GM19035 (cell line): ENCODE measurements at regions not wholly inside any gene's neighbourhood (a gene's known extent, or its start where the extent isn't known, plus 50 kb on each side); places are given as distances from the start of the nearest gene placed in this dataset.
A peak's percentile ranks its signal among the peaks of the same experiment; 100 is the strongest.

Experiments
- ATAC-seq: cut with Tn5 transposase; IDR thresholded peaks from one replicate; pipeline ENCODE4 v1.9.1; 2021; ENCODE audit not compliant: unreplicated experiment

GRCh38 chr5:42898760-42899159 lies 87.1 kb upstream of the SELENOP start:
- ATAC-seq = no peak

GRCh38 chr5:42896523-42896922 lies 84.8 kb upstream of the SELENOP start:
- no peak for ATAC-seq

GRCh38 chr5:42894057-42894456 lies 82.4 kb upstream of the SELENOP start:
- ATAC-seq = no peak

- ATAC-seq = peak; percentile 95
Observed at GRCh38 chr5:42889311-42889933, 77.7 kb upstream of the SELENOP start.

- ATAC-seq = no peak
Observed at GRCh38 chr5:42888771-42889170, 77.1 kb upstream of the SELENOP start.

- ATAC-seq = no peak
Observed at GRCh38 chr5:42887575-42887974, 75.9 kb upstream of the SELENOP start.

- ATAC-seq = no peak
Observed at GRCh38 chr5:42887097-42887496, 75.4 kb upstream of the SELENOP start.

GRCh38 chr5:42886635-42887034 lies 74.9 kb upstream of the SELENOP start:
- ATAC-seq = no peak

- ATAC-seq = no peak
Observed at GRCh38 chr5:42884326-42884725, 72.6 kb upstream of the SELENOP start.

GRCh38 chr5:42881416-42882117 lies 69.9 kb upstream of the SELENOP start:
- ATAC-seq = no peak

GRCh38 chr5:42880496-42881150 lies 68.9 kb upstream of the SELENOP start:
- no peak for ATAC-seq

GRCh38 chr5:42879291-42879690 lies 67.6 kb upstream of the SELENOP start:
- no peak for ATAC-seq

- ATAC-seq = no peak
Observed at GRCh38 chr5:42878550-42878949, 66.9 kb upstream of the SELENOP start.

GRCh38 chr5:42878041-42878440 lies 66.3 kb upstream of the SELENOP start:
- ATAC-seq = no peak

- no peak for ATAC-seq
Observed at GRCh38 chr5:42877431-42877830, 65.7 kb upstream of the SELENOP start.

GRCh38 chr5:42876375-42876844 lies 64.7 kb upstream of the SELENOP start:
- no peak for ATAC-seq

GRCh38 chr5:42875785-42876374 lies 64.2 kb upstream of the SELENOP start:
- ATAC-seq = no peak

- no peak for ATAC-seq
Observed at GRCh38 chr5:42875211-42875610, 63.5 kb upstream of the SELENOP start.

GRCh38 chr5:42874621-42875198 lies 63.0 kb upstream of the SELENOP start:
- ATAC-seq = no peak

GRCh38 chr5:42872865-42873264 lies 61.2 kb upstream of the SELENOP start:
- ATAC-seq = no peak

GRCh38 chr5:42870882-42871418 lies 59.3 kb upstream of the SELENOP start:
- no peak for ATAC-seq
